B cell (primary cell): ENCODE measurements at regions not wholly inside any gene's neighbourhood (a gene's known extent, or its start where the extent isn't known, plus 50 kb on each side); places are given as distances from the start of the nearest gene placed in this dataset.

Source experiments
- ATAC-seq: fragments of 200-7000 bp; cut with Tn5 transposase; one replicate; pipeline ENCODE4 v1.10.0; 2021; ENCODE audit warnings: low read depth, mild to moderate bottlenecking, moderate number of reproducible peaks, moderate library complexity
- CTCF ChIA-PET: fragments of 350-600 bp; sonication (Branson Sonifier 250); formaldehyde crosslinking; loops from one replicate; lab custom pipeline; 2021; ENCODE audit warnings: antibody characterized with exemption, inconsistent platforms; lab: Charles Lee
- POLR2A ChIA-PET: fragments of 350-600 bp; sonication (Branson Sonifier 250); formaldehyde crosslinking; loops from one replicate; lab custom pipeline; 2021; ENCODE audit warnings: antibody characterized with exemption; lab: Charles Lee
- DNase-seq: peaks from one replicate; pipeline ENCODE4 v3.0.0; 2013
- H2AFZ ChIP-seq: 2 replicates; pipeline ENCODE4 v1.6.1; 2012; ENCODE audit warnings: mild to moderate bottlenecking, low read depth, low read length; ENCODE audit not compliant: insufficient read depth, poor library complexity, severe bottlenecking
- H3K27ac ChIP-seq, 2 donors: 1 replicate in 1 of 2; 2 replicates in 1 of 2; pipeline ENCODE4 v1.5.1; 2012 to 2013; ENCODE audit warnings: low read length in 2 of 2, mild to moderate bottlenecking in 2 of 2, moderate library complexity in 1 of 2
- H3K27me3 ChIP-seq, 4 experiments: fragments of 200-600 bp in 1 of 4; sonication (generic) in 1 of 4; replicated peaks in 1 of 4; 1 replicate in 2 of 4; 2 replicates in 2 of 4; pipeline versions ENCODE4 v1.6.1 to v1.7.0; 2013 to 2016; ENCODE audit warnings: low read length in 3 of 4, mild to moderate bottlenecking in 2 of 4, mixed read lengths in 1 of 4, moderate library complexity in 1 of 4; ENCODE audit not compliant: insufficient read depth in 4 of 4, control insufficient read depth in 3 of 4; ENCODE audit errors: control extremely low read depth in 1 of 4
- H3K36me3 ChIP-seq, 2 experiments: replicated peaks in 1 of 2; 1 replicate in 1 of 2; 2 replicates in 1 of 2; pipeline versions ENCODE4 v1.6.1 to v1.7.1; 2013; ENCODE audit warnings: low read length in 1 of 2; ENCODE audit not compliant: insufficient read depth in 2 of 2, control insufficient read depth in 1 of 2; ENCODE audit errors: control extremely low read depth in 1 of 2, extremely low read depth in 1 of 2
- H3K4me1 ChIP-seq, 2 donors: fragments of 200-600 bp in 1 of 2; sonication (generic) in 1 of 2; 1 replicate in 1 of 2; 2 replicates in 1 of 2; pipeline versions ENCODE4 v1.5.1 to v1.6.1; 2013 to 2017; ENCODE audit warnings: low read length in 2 of 2; ENCODE audit not compliant: control insufficient read depth in 2 of 2, insufficient read depth in 2 of 2
- H3K4me2 ChIP-seq: replicated peaks from 2 replicates; pipeline ENCODE3; 2012; ENCODE audit warnings: mild to moderate bottlenecking, low read depth, low read length; ENCODE audit not compliant: poor library complexity, severe bottlenecking
- H3K4me3 ChIP-seq, 5 experiments: fragments of 200-600 bp in 1 of 5; sonication (generic) in 1 of 5; 1 replicate in 3 of 5; 2 replicates in 2 of 5; pipeline versions ENCODE4 v1.5.1 to v1.7.0; 2011 to 2016; ENCODE audit warnings: low read length in 4 of 5, mild to moderate bottlenecking in 4 of 5, low read depth in 2 of 5, control low read depth in 1 of 5, moderate library complexity in 1 of 5; ENCODE audit not compliant: insufficient read depth in 1 of 5; ENCODE audit errors: control extremely low read depth in 1 of 5, extremely low read depth in 1 of 5
- H3K79me2 ChIP-seq: fragments of 200-600 bp; sonication (generic); one replicate; pipeline ENCODE4 v1.6.0; 2016; ENCODE audit warnings: low read length; ENCODE audit not compliant: control insufficient read depth, insufficient read depth
- H3K9ac ChIP-seq: fragments of 200-600 bp; sonication (generic); 2 replicates; pipeline ENCODE4 v1.6.1; 2017; ENCODE audit warnings: mild to moderate bottlenecking, low read length, moderate library complexity
- H3K9me3 ChIP-seq, 3 donors: one replicate each; pipeline versions ENCODE4 v1.6.1 to v1.7.1; 2013; ENCODE audit warnings: low read length in 2 of 3; ENCODE audit not compliant: control insufficient read depth in 2 of 3, insufficient read depth in 1 of 3; ENCODE audit errors: control extremely low read depth in 1 of 3
- H4K20me1 ChIP-seq: 2 replicates; pipeline ENCODE4 v1.6.0; 2012; ENCODE audit warnings: mild to moderate bottlenecking, low read length; ENCODE audit not compliant: insufficient read depth, control insufficient read depth, poor library complexity, severe bottlenecking
- H3K27ac Mint-ChIP-seq: one replicate; pipeline ENCODE4 v1.8.0; 2021; ENCODE audit warnings: mixed read lengths
- H3K27me3 Mint-ChIP-seq: one replicate; pipeline ENCODE4 v1.8.0; 2021; ENCODE audit warnings: mixed read lengths
- H3K4me1 Mint-ChIP-seq: one replicate; pipeline ENCODE4 v1.8.0; 2021; ENCODE audit warnings: mixed read lengths
- H3K4me3 Mint-ChIP-seq: one replicate; pipeline ENCODE4 v1.8.0; 2021; ENCODE audit warnings: mixed read lengths
- H3K9me3 Mint-ChIP-seq: one replicate; pipeline ENCODE4 v1.8.0; 2022; ENCODE audit warnings: mixed read lengths; ENCODE audit not compliant: insufficient read depth
- EZH2 ChIP-seq: IDR thresholded peaks from 2 replicates; pipeline ENCODE4 v1.6.1; 2012; ENCODE audit warnings: borderline replicate concordance, low read depth, mild to moderate bottlenecking, moderate library complexity, low read length; ENCODE audit not compliant: insufficient read depth, poor library complexity, severe bottlenecking
- WGBS: methylation state at CpG from one replicate; pipeline ENCODE4 v1.1.5; 2013; ENCODE audit warnings: missing lambda C conversion rate; ENCODE audit not compliant: insufficient coverage; 5-methylcytosine and 5-hydroxymethylcytosine counted together
- intact Hi-C: fragments of 100-400 bp; cut with micrococcal nuclease; formaldehyde crosslinking; loops from one replicate; pipeline ENCODE4 v1.10.0; 2022
- TF ChIP-seq, protein P1 (sequence below): fragments of 200-600 bp; IDR thresholded peaks from one replicate; pipeline ENCODE4 v1.8.0; 2022; ENCODE audit warnings: antibody characterized with exemption, mild to moderate bottlenecking

- CTCF ChIA-PET = no interaction called here
These were observed 418.6 kb downstream of the TMEM38B start for GRCh38 chr9:106112935-106113334.

DNA sequence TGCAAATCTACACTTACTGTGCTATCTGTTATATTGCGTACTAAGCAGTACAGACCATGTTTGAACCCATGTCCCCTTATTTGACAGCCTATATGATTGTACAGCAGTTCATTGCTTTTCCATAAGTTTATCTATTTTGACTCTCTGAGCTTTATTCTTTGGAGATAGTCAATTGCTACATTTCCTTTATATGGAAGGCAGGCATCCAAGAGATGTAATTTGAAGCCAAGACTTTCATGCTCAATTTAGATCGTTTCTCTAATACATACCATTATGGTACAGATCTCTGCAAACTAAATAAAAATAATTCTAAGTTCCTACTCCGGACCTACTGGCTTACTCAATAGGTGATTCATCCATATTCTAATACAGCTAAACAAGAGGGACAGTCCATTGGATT lies 424.8 kb downstream of the TMEM38B start:
- no peaks in the 10 kb centered on the region for H3K36me3 ChIP-seq
- no peak overlapping the region for H3K4me3 Mint-ChIP-seq
- TF ChIP-seq EZH2 = no peak
- TF ChIP-seq, protein P1, sequence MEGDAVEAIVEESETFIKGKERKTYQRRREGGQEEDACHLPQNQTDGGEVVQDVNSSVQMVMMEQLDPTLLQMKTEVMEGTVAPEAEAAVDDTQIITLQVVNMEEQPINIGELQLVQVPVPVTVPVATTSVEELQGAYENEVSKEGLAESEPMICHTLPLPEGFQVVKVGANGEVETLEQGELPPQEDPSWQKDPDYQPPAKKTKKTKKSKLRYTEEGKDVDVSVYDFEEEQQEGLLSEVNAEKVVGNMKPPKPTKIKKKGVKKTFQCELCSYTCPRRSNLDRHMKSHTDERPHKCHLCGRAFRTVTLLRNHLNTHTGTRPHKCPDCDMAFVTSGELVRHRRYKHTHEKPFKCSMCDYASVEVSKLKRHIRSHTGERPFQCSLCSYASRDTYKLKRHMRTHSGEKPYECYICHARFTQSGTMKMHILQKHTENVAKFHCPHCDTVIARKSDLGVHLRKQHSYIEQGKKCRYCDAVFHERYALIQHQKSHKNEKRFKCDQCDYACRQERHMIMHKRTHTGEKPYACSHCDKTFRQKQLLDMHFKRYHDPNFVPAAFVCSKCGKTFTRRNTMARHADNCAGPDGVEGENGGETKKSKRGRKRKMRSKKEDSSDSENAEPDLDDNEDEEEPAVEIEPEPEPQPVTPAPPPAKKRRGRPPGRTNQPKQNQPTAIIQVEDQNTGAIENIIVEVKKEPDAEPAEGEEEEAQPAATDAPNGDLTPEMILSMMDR = no peak
- H3K27ac Mint-ChIP-seq = no peak overlapping the region
- no peak overlapping the region for H3K27ac ChIP-seq
- ChIA-PET POLR2A (no interaction called here), CTCF (no interaction called here)
- peaks cover 0 to 3% (median 0%) of the 10 kb centered on the region in 3 donors for H3K9me3 ChIP-seq
- no CpG with 5 or more reads among the region's 3 CpGs for WGBS
- ATAC-seq (no peak), DNase-seq (no peak)
- no peaks in the 10 kb centered on the region for H3K79me2 ChIP-seq
- no peak overlapping the region for H2AFZ ChIP-seq
- no peaks in the 10 kb centered on the region for H3K27me3 ChIP-seq
- H3K9me3 Mint-ChIP-seq = no peaks in the 10 kb centered on the region
- intact Hi-C loops = no loop called here
- H3K9ac ChIP-seq = no peak overlapping the region
- no peak overlapping the region for H3K4me2 ChIP-seq
- H3K4me3 ChIP-seq = no peak overlapping the region
- no peaks in the 10 kb centered on the region for H4K20me1 ChIP-seq
- no peaks in the 10 kb centered on the region for H3K27me3 Mint-ChIP-seq
- H3K4me1 ChIP-seq = no peaks in the 10 kb centered on the region
- no peaks in the 10 kb centered on the region for H3K4me1 Mint-ChIP-seq

More at GRCh38 chr9:106112935-106113334, 418.6 kb downstream of the TMEM38B start:
- no peaks in the 10 kb centered on the region for H3K36me3 ChIP-seq
- Mint-ChIP-seq H3K27ac (no peak overlapping the region), H3K4me1 (peaks cover 2% of the 10 kb centered on the region), H3K4me3 (no peak overlapping the region), H3K27me3 (no peaks in the 10 kb centered on the region), H3K9me3 (no peaks in the 10 kb centered on the region)
- H3K79me2 ChIP-seq = no peaks in the 10 kb centered on the region
- ATAC-seq (no peak), DNase-seq (no peak)
- H3K9me3 ChIP-seq = no peaks in the 10 kb centered on the region
- no peak overlapping the region for H3K9ac ChIP-seq
- no peak overlapping the region for H2AFZ ChIP-seq
- H3K27me3 ChIP-seq = no peaks in the 10 kb centered on the region
- intact Hi-C loops = no loop called here
- H3K4me2 ChIP-seq = no peak overlapping the region
- H3K4me1 ChIP-seq = no peaks in the 10 kb centered on the region
- no peak for TF ChIP-seq EZH2
- TF ChIP-seq, protein P1 = no peak
- WGBS = no CpG with 5 or more reads among the region's 5 CpGs
- H4K20me1 ChIP-seq = no peaks in the 10 kb centered on the region
- POLR2A ChIA-PET = no interaction called here
- H3K4me3 ChIP-seq = no peak overlapping the region
- no peak overlapping the region for H3K27ac ChIP-seq
